H1 (cell line): ENCODE measurements at regions not wholly inside any gene's neighbourhood (a gene's known extent, or its start where the extent isn't known, plus 50 kb on each side); places are given as distances from the start of the nearest gene placed in this dataset.

ENCODE experiments used
- CTCF ChIA-PET: fragments of 300-600 bp; sonication (Branson Sonifier 250); formaldehyde crosslinking; loops from one replicate; lab custom pipeline; 2021; ENCODE audit not compliant: partially characterized antibody; lab: Charles Lee
- POLR2A ChIA-PET: fragments of 300-600 bp; sonication (Branson Sonifier 250); formaldehyde crosslinking; loops from one replicate; lab custom pipeline; 2021; ENCODE audit warnings: inconsistent platforms; ENCODE audit not compliant: partially characterized antibody; lab: Charles Lee
- DNase-seq, 2 experiments: peaks; one replicate each; pipeline versions ENCODE4 v3.0.0 to v3.0.0-alpha.2; 2010 to 2022; ENCODE audit warnings: low spot score in 2 of 2, low read depth in 1 of 2, mixed read lengths in 1 of 2
- FAIRE-seq: peaks from 2 replicates; lab custom pipeline; 2011; peaks lifted over from hg19 to GRCh38; lab: Jason Lieb, UNC
- H2AFZ ChIP-seq: 2 replicates; pipeline ENCODE4 v1.8.1; 2012; ENCODE audit warnings: low read length, inconsistent platforms
- H2AK5ac ChIP-seq: 2 replicates; pipeline ENCODE4 v1.6.1; 2013; ENCODE audit warnings: low read depth, low read length
- H2BK120ac ChIP-seq: replicated peaks from 2 replicates; pipeline ENCODE3; 2013; ENCODE audit warnings: low read depth, low read length, inconsistent platforms
- H2BK12ac ChIP-seq: 2 replicates; pipeline ENCODE4 v1.6.1; 2013; ENCODE audit warnings: low read depth, low read length
- H2BK15ac ChIP-seq: 2 replicates; pipeline ENCODE4 v1.6.1; 2013; ENCODE audit warnings: low read length
- H2BK20ac ChIP-seq: 2 replicates; pipeline ENCODE4 v1.6.1; 2013; ENCODE audit warnings: low read length
- H2BK5ac ChIP-seq: 2 replicates; pipeline ENCODE4 v1.6.1; 2013; ENCODE audit warnings: low read depth, low read length
- H3K14ac ChIP-seq: 2 replicates; pipeline ENCODE4 v1.6.1; 2013; ENCODE audit warnings: inconsistent platforms; ENCODE audit not compliant: insufficient read length
- H3K18ac ChIP-seq: 2 replicates; pipeline ENCODE4 v1.6.1; 2013; ENCODE audit warnings: low read length; ENCODE audit errors: extremely low read depth
- H3K23ac ChIP-seq: 2 replicates; pipeline ENCODE4 v1.6.1; 2013; ENCODE audit warnings: inconsistent platforms; ENCODE audit not compliant: insufficient read length
- H3K23me2 ChIP-seq: 2 replicates; pipeline ENCODE4 v1.6.1; 2013; ENCODE audit warnings: low read depth, low read length
- H3K27ac ChIP-seq: 2 replicates; pipeline ENCODE4 v1.6.1; 2011; ENCODE audit warnings: low read depth, low read length, inconsistent platforms
- H3K27me3 ChIP-seq, 4 experiments: replicated peaks in 1 of 4; 1 replicate in 1 of 4; 2 replicates in 3 of 4; pipeline versions ENCODE4 v1.6.1 to v1.8.1; 2011 to 2013; ENCODE audit warnings: low read length in 3 of 4, mild to moderate bottlenecking in 3 of 4, inconsistent platforms in 2 of 4, mixed read lengths in 2 of 4, moderate library complexity in 1 of 4; ENCODE audit not compliant: control insufficient read depth in 3 of 4, insufficient read depth in 3 of 4; ENCODE audit errors: extremely low read depth in 1 of 4
- H3K36me3 ChIP-seq, 4 experiments: 2 replicates each; pipeline versions ENCODE4 v1.6.1 to v1.8.1; 2011 to 2013; ENCODE audit warnings: mild to moderate bottlenecking in 4 of 4, low read length in 3 of 4, moderate library complexity in 2 of 4, control low read depth in 1 of 4, inconsistent platforms in 1 of 4; ENCODE audit not compliant: insufficient read depth in 4 of 4, control insufficient read depth in 2 of 4
- H3K4ac ChIP-seq: replicated peaks from 2 replicates; pipeline ENCODE3; 2013; ENCODE audit warnings: low read length, low read depth, mixed read lengths, inconsistent platforms; ENCODE audit not compliant: insufficient read length
- H3K4me1 ChIP-seq, 4 experiments: replicated peaks in 1 of 4; 1 replicate in 1 of 4; 2 replicates in 3 of 4; pipeline versions ENCODE4 v1.6.1 to v1.8.1; 2011 to 2013; ENCODE audit warnings: low read length in 3 of 4, inconsistent platforms in 2 of 4, mixed read lengths in 1 of 4; ENCODE audit not compliant: insufficient read depth in 4 of 4, control insufficient read depth in 3 of 4
- H3K4me2 ChIP-seq, 2 experiments: 2 replicates each; pipeline versions ENCODE4 v1.6.1 to v1.8.1; 2011 to 2013; ENCODE audit warnings: low read depth in 2 of 2, low read length in 2 of 2, control low read depth in 1 of 2, inconsistent platforms in 1 of 2, mild to moderate bottlenecking in 1 of 2; ENCODE audit not compliant: insufficient read depth in 1 of 2
- H3K4me3 ChIP-seq, 4 experiments: fragments of 200-600, 300-600 bp in 1 of 4; sonication (generic), shearing (Covaris generic), sonication (Bioruptor Twin) in 1 of 4; 2 replicates each; pipeline versions ENCODE4 v1.5.1 to v1.8.1; 2011 to 2016; ENCODE audit warnings: low read length in 4 of 4, low read depth in 3 of 4, control low read depth in 2 of 4, inconsistent platforms in 2 of 4, mild to moderate bottlenecking in 2 of 4, mixed read lengths in 1 of 4, moderate library complexity in 1 of 4; ENCODE audit not compliant: insufficient read depth in 2 of 4; ENCODE audit errors: extremely low read depth in 1 of 4
- H3K56ac ChIP-seq: replicated peaks from 2 replicates; pipeline ENCODE3; 2013; ENCODE audit warnings: low read depth, mild to moderate bottlenecking, mixed read lengths, low read length, inconsistent platforms; ENCODE audit not compliant: insufficient read length
- H3K79me1 ChIP-seq: 2 replicates; pipeline ENCODE4 v1.6.1; 2013; ENCODE audit warnings: low read depth, low read length, control low read depth
- H3K79me2 ChIP-seq, 2 experiments: 2 replicates each; pipeline versions ENCODE4 v1.6.1 to v1.8.1; 2012 to 2013; ENCODE audit warnings: low read length in 2 of 2, mild to moderate bottlenecking in 2 of 2, inconsistent platforms in 1 of 2; ENCODE audit not compliant: insufficient read depth in 2 of 2, control insufficient read depth in 1 of 2
- H3K9ac ChIP-seq, 4 experiments: replicated peaks in 1 of 4; 1 replicate in 1 of 4; 2 replicates in 3 of 4; pipeline versions ENCODE4 v1.6.1 to v1.8.1; 2011 to 2013; ENCODE audit warnings: low read depth in 3 of 4, low read length in 3 of 4, control low read depth in 2 of 4, mild to moderate bottlenecking in 2 of 4, moderate library complexity in 2 of 4, inconsistent platforms in 1 of 4; ENCODE audit errors: extremely low read depth in 1 of 4
- H3K9me3 ChIP-seq, 2 experiments: 2 replicates each; pipeline versions ENCODE4 v1.6.1 to v1.8.1; 2012 to 2013; ENCODE audit warnings: mild to moderate bottlenecking in 2 of 2, moderate library complexity in 2 of 2, control low read depth in 1 of 2, inconsistent platforms in 1 of 2, low read depth in 1 of 2, low read length in 1 of 2, mixed read lengths in 1 of 2; ENCODE audit not compliant: insufficient read depth in 2 of 2
- H4K20me1 ChIP-seq, 2 experiments: replicated peaks in 1 of 2; 2 replicates each; pipeline versions ENCODE3 to v1.8.1; 2011 to 2013; ENCODE audit warnings: inconsistent platforms in 2 of 2, low read length in 2 of 2, mild to moderate bottlenecking in 1 of 2; ENCODE audit not compliant: insufficient read depth in 2 of 2, control insufficient read depth in 1 of 2
- H4K5ac ChIP-seq: 2 replicates; pipeline ENCODE4 v1.6.1; 2013; ENCODE audit warnings: low read length, low read depth, mixed read lengths, inconsistent platforms; ENCODE audit not compliant: insufficient read length
- H4K8ac ChIP-seq: 2 replicates; pipeline ENCODE4 v1.8.0; 2013; ENCODE audit warnings: mild to moderate bottlenecking, moderate library complexity, low read length, inconsistent platforms; ENCODE audit not compliant: insufficient read depth; ENCODE audit errors: extremely low read depth
- H4K91ac ChIP-seq: replicated peaks from 2 replicates; pipeline ENCODE3; 2013; ENCODE audit warnings: low read length, mixed read lengths, inconsistent platforms; ENCODE audit not compliant: insufficient read length
- ATF3 ChIP-seq: IDR thresholded peaks from 2 replicates; pipeline ENCODE4 v1.6.1; 2011; ENCODE audit warnings: low read depth, mild to moderate bottlenecking, low read length; ENCODE audit not compliant: insufficient read depth
- EP300 ChIP-seq, 2 experiments: IDR thresholded peaks; 1 replicate in 1 of 2; 2 replicates in 1 of 2; pipeline ENCODE4 v1.6.1; 2011 to 2012; ENCODE audit warnings: low read depth in 2 of 2, low read length in 2 of 2, mild to moderate bottlenecking in 2 of 2, borderline replicate concordance in 1 of 2, inconsistent platforms in 1 of 2, moderate library complexity in 1 of 2
- FOSL1 ChIP-seq: IDR thresholded peaks from 2 replicates; pipeline ENCODE4 v1.6.1; 2011; ENCODE audit warnings: mild to moderate bottlenecking, low read depth, low read length, moderate library complexity; ENCODE audit not compliant: insufficient read depth
- GABPA ChIP-seq: IDR thresholded peaks from 2 replicates; pipeline ENCODE4 v1.6.1; 2011; ENCODE audit warnings: mild to moderate bottlenecking, low read length, moderate library complexity, borderline replicate concordance; ENCODE audit not compliant: insufficient read depth
- JUND ChIP-seq: IDR thresholded peaks from 2 replicates; pipeline ENCODE4 v1.6.1; 2011; ENCODE audit warnings: mild to moderate bottlenecking, improper control_type of control experiment, low read length
- KDM4A ChIP-seq: IDR thresholded peaks from one replicate; pipeline ENCODE4 v1.7.1; 2012; ENCODE audit warnings: low read depth, mild to moderate bottlenecking, moderate library complexity, low read length, inconsistent platforms; ENCODE audit not compliant: severe bottlenecking
- KDM5A ChIP-seq: fragments of 200-600 bp; IDR thresholded peaks from 2 replicates; pipeline ENCODE4 v1.7.1; 2012; ENCODE audit warnings: mild to moderate bottlenecking, low read length, inconsistent platforms, mixed read lengths
- MAFK ChIP-seq: IDR thresholded peaks from 2 replicates; pipeline ENCODE4 v1.6.1; 2012; ENCODE audit warnings: low read depth, mild to moderate bottlenecking, improper control_type of control experiment, low read length
- POLR2A ChIP-seq, 2 experiments: IDR thresholded peaks; 1 replicate in 1 of 2; 2 replicates in 1 of 2; pipeline ENCODE4 v1.6.1; 2011; ENCODE audit warnings: low read depth in 2 of 2, low read length in 2 of 2, mild to moderate bottlenecking in 2 of 2; ENCODE audit errors: control extremely low read depth in 1 of 2
- SIRT6 ChIP-seq: IDR thresholded peaks from one replicate; pipeline ENCODE4 v1.7.1; 2012; ENCODE audit warnings: low read length, inconsistent platforms
- SP1 ChIP-seq: IDR thresholded peaks from 2 replicates; pipeline ENCODE4 v1.6.1; 2011; ENCODE audit warnings: low read depth, low read length
- SP4 ChIP-seq: IDR thresholded peaks from 2 replicates; pipeline ENCODE4 v1.6.1; 2012; ENCODE audit warnings: low read length, inconsistent platforms
- SRF ChIP-seq: IDR thresholded peaks from 2 replicates; pipeline ENCODE4 v1.6.1; 2011; ENCODE audit warnings: mild to moderate bottlenecking, low read depth, low read length, moderate library complexity
- SUZ12 ChIP-seq: fragments of 200-600 bp; sonication (generic); IDR thresholded peaks from 2 replicates; pipeline ENCODE4 v1.6.1; 2012; ENCODE audit warnings: mild to moderate bottlenecking, inconsistent platforms, low read length, moderate library complexity, mixed read lengths
- TCF12 ChIP-seq: IDR thresholded peaks from 2 replicates; pipeline ENCODE4 v1.6.1; 2011; ENCODE audit warnings: low read depth, mild to moderate bottlenecking, low read length
- YY1 ChIP-seq: IDR thresholded peaks from 2 replicates; pipeline ENCODE4 v1.6.1; 2011; ENCODE audit warnings: low read depth, mild to moderate bottlenecking, low read length
- WGBS, 2 experiments: shearing (Covaris generic) in 1 of 2; methylation state at CpG; one replicate each; pipeline versions ENCODE4 v1.1.6 to v1.1.7; 2013 to 2015; ENCODE audit warnings: low lambda C conversion rate in 2 of 2, mixed read lengths in 2 of 2, inconsistent platforms in 1 of 2, low coverage in 1 of 2, missing lambda C conversion rate in 1 of 2; ENCODE audit not compliant: insufficient replicate concordance in 2 of 2, insufficient coverage in 1 of 2, insufficient read length in 1 of 2; ENCODE audit errors: extremely low coverage in 1 of 2, missing lambda C conversion rate in 1 of 2; 5-methylcytosine and 5-hydroxymethylcytosine counted together

- Histone ChIP-seq H2BK15ac (no peak overlapping the region), H4K91ac (no peak overlapping the region), H3K9me3 (no peaks in the 10 kb centered on the region; a peak in 1 of 4 replicates), H2BK120ac (no peak overlapping the region), H3K27ac (no peak overlapping the region), H2BK12ac (no peak overlapping the region), H3K14ac (no peak overlapping the region), H3K56ac (no peak overlapping the region), H4K8ac (no peak overlapping the region), H3K79me2 (no peaks in the 10 kb centered on the region), H3K4me2 (no peak overlapping the region), H3K36me3 (no peaks in the 10 kb centered on the region), H3K23me2 (no peaks in the 10 kb centered on the region), H3K9ac (no peak overlapping the region), H3K4me1 (no peaks in the 10 kb centered on the region; a peak in 1 of 7 replicates), H2BK20ac (no peak overlapping the region), H3K27me3 (no peaks in the 10 kb centered on the region), H4K5ac (no peak overlapping the region), H4K20me1 (no peaks in the 10 kb centered on the region), H3K4me3 (no peak overlapping the region), H3K4ac (no peak overlapping the region), H2AK5ac (no peak overlapping the region), H3K18ac (no peak overlapping the region), H2BK5ac (no peak overlapping the region), H3K79me1 (no peaks in the 10 kb centered on the region), H3K23ac (no peak overlapping the region), H2AFZ (no peak overlapping the region)
- TF ChIP-seq SP1, result no peak
- TF ChIP-seq FOSL1, result no peak
- no peak for TF ChIP-seq SIRT6
- no peak for TF ChIP-seq EP300 (IDR thresholded peaks at IDR 0.05; ENCODE audit: borderline replicate concordance in 1 of 2, low read depth in 2 of 2, low read length in 2 of 2)
- no peak for TF ChIP-seq JUND
- TF ChIP-seq KDM5A, result no peak
- no peak for TF ChIP-seq KDM4A
- no peak for TF ChIP-seq POLR2A (IDR thresholded peaks at IDR 0.05; ENCODE audit: control extremely low read depth in 1 of 2, low read depth in 2 of 2, low read length in 2 of 2)
- TF ChIP-seq ATF3, result no peak
- no peak for TF ChIP-seq SUZ12
- no peak for TF ChIP-seq SRF
- TF ChIP-seq TCF12, result no peak
- no peak for TF ChIP-seq YY1
- TF ChIP-seq MAFK, result no peak
- TF ChIP-seq SP4, result no peak
- TF ChIP-seq GABPA, result no peak
- ChIA-PET POLR2A (no interaction called here), CTCF (no interaction called here)
- DNase-seq (no peak), FAIRE-seq (no peak)
- WGBS, 2 experiments, result 84% methylated on average over 5 of the region's 5 CpGs; no CpG with 5 or more reads in 1 of the 2 experiments
Observed at GRCh38 chr6:169341706-169342105, 88.1 kb upstream of the THBS2 start.
